Glutamatergic neuron (in vitro differentiated cells): ENCODE measurements at regions not wholly inside any gene's neighbourhood (a gene's known extent, or its start where the extent isn't known, plus 50 kb on each side); places are given as distances from the start of the nearest gene placed in this dataset.
"Not testable (repeated sequence)": the region's sequence is repeated elsewhere in the genome, so short reads cannot be mapped to it uniquely, and the experiment has no call there.

Experiments used
- DNase-seq: peaks from one replicate; pipeline ENCODE4 v3.0.0; 2022
- H3K27ac Mint-ChIP-seq: one replicate; pipeline ENCODE4 v1.8.0; 2020; ENCODE audit warnings: mild to moderate bottlenecking, mixed read lengths, inconsistent platforms; ENCODE audit not compliant: unreplicated experiment
- H3K27me3 Mint-ChIP-seq: one replicate; pipeline ENCODE4 v1.8.0; 2020; ENCODE audit warnings: mild to moderate bottlenecking, moderate library complexity, mixed read lengths, inconsistent platforms; ENCODE audit not compliant: unreplicated experiment
- H3K36me3 Mint-ChIP-seq: one replicate; pipeline ENCODE4 v1.8.0; 2020; ENCODE audit warnings: mild to moderate bottlenecking, mixed read lengths, inconsistent platforms; ENCODE audit not compliant: unreplicated experiment
- H3K4me1 Mint-ChIP-seq: one replicate; pipeline ENCODE4 v1.8.0; 2020; ENCODE audit warnings: mild to moderate bottlenecking, low read depth, mixed read lengths, inconsistent platforms; ENCODE audit not compliant: unreplicated experiment
- H3K4me3 Mint-ChIP-seq: one replicate; pipeline ENCODE4 v1.8.0; 2020; ENCODE audit warnings: mild to moderate bottlenecking, mixed read lengths, inconsistent platforms; ENCODE audit not compliant: unreplicated experiment
- H3K9me3 Mint-ChIP-seq: one replicate; pipeline ENCODE4 v1.8.0; 2020; ENCODE audit warnings: mild to moderate bottlenecking, moderate library complexity, mixed read lengths, inconsistent platforms; ENCODE audit not compliant: unreplicated experiment
- TF ChIP-seq, protein P1 (sequence below): fragments of 200-600 bp; sonication (generic); IDR thresholded peaks from one replicate; pipeline ENCODE4 v1.5.0; 2021; ENCODE audit not compliant: partially characterized antibody, unreplicated experiment

DNA sequence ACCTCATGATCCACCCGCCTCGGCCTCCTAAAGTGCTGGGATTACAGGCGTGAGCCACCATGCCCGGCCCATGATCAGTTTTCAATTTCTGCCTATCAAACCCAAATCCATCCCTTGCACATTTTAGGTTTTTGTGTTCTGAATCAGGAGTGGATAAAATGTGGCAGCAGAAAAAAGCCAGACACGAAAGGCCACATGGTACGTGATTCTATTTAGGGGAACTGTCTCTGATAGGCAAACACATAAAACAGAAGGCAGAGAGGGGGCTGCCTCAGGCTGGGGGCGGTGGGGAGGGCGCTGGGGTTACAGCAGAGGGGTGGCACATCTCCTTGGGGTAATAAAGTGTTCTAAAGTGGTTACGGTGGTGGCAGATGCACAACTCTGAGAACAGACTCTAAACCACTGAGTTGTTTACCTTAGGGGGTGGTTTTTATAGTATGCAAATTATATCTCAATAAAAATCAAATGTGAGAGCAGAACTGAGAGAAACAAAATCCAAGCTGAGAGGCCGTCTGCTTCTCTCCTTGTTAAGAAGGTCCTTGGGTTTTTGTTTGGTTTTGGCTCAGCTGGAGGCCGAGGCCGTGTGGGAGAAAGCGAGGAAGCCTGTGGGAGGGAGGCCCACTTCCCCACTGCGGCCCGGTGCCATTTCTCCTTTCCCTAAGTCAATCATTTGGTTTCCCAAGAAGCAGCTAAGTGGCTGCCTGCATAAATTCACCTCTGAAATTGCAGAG, 78.0 kb downstream of the SOWAHC start:
- H3K36me3 Mint-ChIP-seq = peaks cover 5% of the 10 kb centered on the region
- no peak overlapping the region for H3K27ac Mint-ChIP-seq
- no peaks in the 10 kb centered on the region for H3K9me3 Mint-ChIP-seq
- H3K4me1 Mint-ChIP-seq = no peaks in the 10 kb centered on the region
- TF ChIP-seq, protein P1, sequence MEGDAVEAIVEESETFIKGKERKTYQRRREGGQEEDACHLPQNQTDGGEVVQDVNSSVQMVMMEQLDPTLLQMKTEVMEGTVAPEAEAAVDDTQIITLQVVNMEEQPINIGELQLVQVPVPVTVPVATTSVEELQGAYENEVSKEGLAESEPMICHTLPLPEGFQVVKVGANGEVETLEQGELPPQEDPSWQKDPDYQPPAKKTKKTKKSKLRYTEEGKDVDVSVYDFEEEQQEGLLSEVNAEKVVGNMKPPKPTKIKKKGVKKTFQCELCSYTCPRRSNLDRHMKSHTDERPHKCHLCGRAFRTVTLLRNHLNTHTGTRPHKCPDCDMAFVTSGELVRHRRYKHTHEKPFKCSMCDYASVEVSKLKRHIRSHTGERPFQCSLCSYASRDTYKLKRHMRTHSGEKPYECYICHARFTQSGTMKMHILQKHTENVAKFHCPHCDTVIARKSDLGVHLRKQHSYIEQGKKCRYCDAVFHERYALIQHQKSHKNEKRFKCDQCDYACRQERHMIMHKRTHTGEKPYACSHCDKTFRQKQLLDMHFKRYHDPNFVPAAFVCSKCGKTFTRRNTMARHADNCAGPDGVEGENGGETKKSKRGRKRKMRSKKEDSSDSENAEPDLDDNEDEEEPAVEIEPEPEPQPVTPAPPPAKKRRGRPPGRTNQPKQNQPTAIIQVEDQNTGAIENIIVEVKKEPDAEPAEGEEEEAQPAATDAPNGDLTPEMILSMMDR = no peak
- no peak overlapping the region for H3K4me3 Mint-ChIP-seq
- no peak for DNase-seq
- H3K27me3 Mint-ChIP-seq = peaks cover 2% of the 10 kb centered on the region

DNA sequence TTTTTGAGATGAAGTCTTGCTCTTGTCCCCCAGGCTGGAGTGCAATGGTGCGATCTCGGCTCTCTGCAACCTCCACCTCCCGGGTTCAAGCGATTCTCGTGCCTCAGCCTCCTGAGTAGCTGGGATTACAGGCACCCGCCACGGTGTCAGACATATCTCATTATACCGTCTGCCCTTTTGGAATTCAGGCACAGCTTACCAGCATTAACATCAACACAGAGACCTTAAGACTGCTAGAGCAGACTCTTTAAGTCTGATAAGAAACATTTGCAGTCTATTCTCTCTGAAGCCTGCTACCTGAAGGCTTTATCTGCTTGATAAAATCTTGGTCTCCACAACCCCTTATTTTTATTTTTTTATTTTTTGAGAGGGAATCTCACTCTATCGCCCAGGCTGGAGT, 78.7 kb downstream of the SOWAHC start:
- not testable (repeated sequence) for H3K27ac Mint-ChIP-seq, H3K4me3 Mint-ChIP-seq, H3K36me3 Mint-ChIP-seq, H3K9me3 Mint-ChIP-seq, DNase-seq, H3K4me1 Mint-ChIP-seq, H3K27me3 Mint-ChIP-seq

DNA sequence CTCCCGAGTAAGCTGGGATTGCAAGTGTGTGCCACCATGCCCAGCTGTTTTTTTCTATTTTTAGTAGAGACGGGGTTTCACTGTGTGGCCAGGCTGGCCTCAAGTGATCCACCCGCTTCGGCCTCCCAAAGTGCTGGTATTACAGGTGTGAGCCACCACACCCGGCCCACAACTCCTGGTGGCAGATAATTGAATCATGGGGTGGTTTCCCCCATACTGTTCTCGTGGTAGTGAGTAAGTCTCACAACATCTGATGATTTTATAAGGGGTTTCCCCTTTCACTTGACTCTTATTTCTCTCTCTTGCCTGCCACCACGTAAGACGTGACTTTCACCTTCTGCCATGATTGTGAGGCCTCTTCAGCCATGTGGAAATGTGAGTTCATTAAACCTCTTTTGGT, 79.1 kb downstream of the SOWAHC start:
- not testable (repeated sequence) for H3K27me3 Mint-ChIP-seq, H3K4me1 Mint-ChIP-seq, DNase-seq, H3K9me3 Mint-ChIP-seq, H3K4me3 Mint-ChIP-seq, H3K27ac Mint-ChIP-seq, H3K36me3 Mint-ChIP-seq

DNA sequence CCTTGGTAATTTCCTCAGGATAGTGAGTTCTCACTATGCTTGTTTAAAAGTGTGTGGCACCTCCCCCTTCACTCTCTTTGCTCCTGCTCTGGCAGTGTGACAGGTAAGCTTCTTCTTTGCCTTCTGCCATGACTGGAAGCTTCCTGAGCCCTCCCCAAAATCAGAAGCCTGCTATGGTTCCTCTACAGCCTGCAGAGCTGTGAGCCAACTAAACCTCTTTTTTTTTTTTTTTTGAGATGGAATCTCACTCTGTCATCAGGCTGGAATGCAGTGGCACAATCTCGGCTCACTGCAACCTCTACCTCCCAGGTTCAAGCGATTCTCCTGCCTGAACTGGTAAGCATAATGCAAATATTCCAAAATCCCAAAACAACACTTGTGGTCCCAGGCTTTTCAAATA, 80.0 kb downstream of the SOWAHC start:
- peaks cover 5% of the 10 kb centered on the region for H3K36me3 Mint-ChIP-seq
- H3K27ac Mint-ChIP-seq = no peak overlapping the region
- no peak for DNase-seq

DNA sequence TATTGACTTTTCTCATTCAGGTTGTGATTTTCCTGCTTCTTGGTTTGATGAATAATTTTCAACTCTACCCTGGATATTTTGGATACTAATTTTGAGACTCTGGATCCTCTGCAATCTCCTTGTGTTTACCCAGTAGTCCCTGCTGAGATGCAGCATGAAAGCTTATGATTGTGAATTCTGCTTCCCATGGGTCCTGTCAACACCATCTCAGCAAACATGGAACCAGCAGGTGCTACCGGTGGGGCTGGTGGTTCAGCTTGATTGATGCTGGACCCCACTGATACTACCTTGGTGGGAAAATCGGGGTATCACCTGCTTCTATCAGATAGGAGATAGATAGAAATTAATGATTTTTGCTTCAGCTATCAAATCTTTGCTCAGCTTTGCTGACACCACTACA, 81.1 kb downstream of the SOWAHC start:
- TF ChIP-seq, protein P1 = no peak
- H3K36me3 Mint-ChIP-seq = no peaks in the 10 kb centered on the region
- no peaks in the 10 kb centered on the region for H3K4me1 Mint-ChIP-seq
- H3K27ac Mint-ChIP-seq = no peak overlapping the region
- H3K27me3 Mint-ChIP-seq = peaks cover 2% of the 10 kb centered on the region
- no peaks in the 10 kb centered on the region for H3K9me3 Mint-ChIP-seq
- DNase-seq = no peak
- H3K4me3 Mint-ChIP-seq = no peak overlapping the region

More for the DNA sequence above, 80.0 kb downstream of the SOWAHC start:
- Mint-ChIP-seq H3K9me3 (no peaks in the 10 kb centered on the region), H3K4me1 (no peaks in the 10 kb centered on the region), H3K27me3 (peaks cover 2% of the 10 kb centered on the region), H3K4me3 (no peak overlapping the region)
- TF ChIP-seq, protein P1 = no peak

DNA sequence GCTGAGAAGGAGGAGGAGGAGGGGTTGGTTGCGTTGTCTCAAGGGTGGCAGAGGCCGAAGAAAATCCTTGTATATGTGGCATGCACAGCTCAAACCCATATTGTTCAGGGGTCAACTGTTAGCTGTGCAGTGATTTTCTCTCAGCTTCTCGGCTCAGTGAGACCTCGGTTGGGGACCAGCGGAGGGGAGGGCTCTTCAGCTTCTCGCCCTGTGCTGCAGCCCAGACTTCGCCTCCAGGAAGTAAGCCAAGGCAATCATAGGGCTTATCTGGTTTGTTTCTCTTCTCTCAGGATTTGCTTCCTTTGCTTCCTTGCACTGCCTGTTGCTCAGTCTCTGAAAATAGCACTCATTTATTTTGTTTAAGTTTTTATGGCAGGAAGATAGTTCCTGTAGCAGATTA, 85.5 kb downstream of the SOWAHC start:
- Mint-ChIP-seq H3K4me1 (no peaks in the 10 kb centered on the region), H3K27ac (no peak overlapping the region)
- TF ChIP-seq, protein P1 = no peak

More for the DNA sequence above, 85.5 kb downstream of the SOWAHC start:
- H3K9me3 Mint-ChIP-seq = no peaks in the 10 kb centered on the region
- no peaks in the 10 kb centered on the region for H3K36me3 Mint-ChIP-seq
- DNase-seq = no peak
- H3K4me3 Mint-ChIP-seq = no peak overlapping the region
- H3K27me3 Mint-ChIP-seq = peaks cover 2% of the 10 kb centered on the region
